Loucy (cell line): ENCODE measurements at regions not wholly inside any gene's neighbourhood (a gene's known extent, or its start where the extent isn't known, plus 50 kb on each side); places are given as distances from the start of the nearest gene placed in this dataset.

Experiments used
- H2AFZ ChIP-seq: fragments of 200-600 bp; sonication (generic); 2 replicates; pipeline ENCODE4 v1.6.0; 2016; ENCODE audit warnings: antibody characterized with exemption, mild to moderate bottlenecking, low read length, moderate library complexity
- H3F3A ChIP-seq: fragments of 200-600 bp; 2 replicates; pipeline ENCODE4 v1.6.0; 2016; ENCODE audit warnings: antibody characterized with exemption, low read depth, mild to moderate bottlenecking
- H3K27me3 ChIP-seq: fragments of 200-600 bp; sonication (generic); 2 replicates; pipeline ENCODE4 v1.6.1; 2014; ENCODE audit warnings: low read length, mild to moderate bottlenecking; ENCODE audit not compliant: insufficient read depth, poor library complexity, severe bottlenecking
- H3K36me3 ChIP-seq: fragments of 200-600 bp; sonication (generic); 2 replicates; pipeline ENCODE4 v1.6.1; 2016; ENCODE audit warnings: low read length; ENCODE audit not compliant: insufficient read depth
- H3K4me1 ChIP-seq: fragments of 200-600 bp; sonication (generic); 2 replicates; pipeline ENCODE4 v1.5.1; 2014; ENCODE audit warnings: low read length, mild to moderate bottlenecking; ENCODE audit not compliant: insufficient read depth, poor library complexity, severe bottlenecking
- H3K4me2 ChIP-seq: fragments of 200-600 bp; sonication (generic); 2 replicates; pipeline ENCODE4 v1.6.0; 2014; ENCODE audit warnings: antibody characterized with exemption, low read length, low read depth, mild to moderate bottlenecking; ENCODE audit not compliant: poor library complexity, severe bottlenecking
- H3K4me3 ChIP-seq: fragments of 200-600 bp; sonication (generic); 2 replicates; pipeline ENCODE4 v1.5.1; 2014; ENCODE audit warnings: low read length, mild to moderate bottlenecking, mixed read lengths; ENCODE audit not compliant: poor library complexity, severe bottlenecking
- H3K79me2 ChIP-seq: fragments of 200-600 bp; sonication (generic); 2 replicates; pipeline ENCODE4 v1.6.1; 2014; ENCODE audit warnings: low read length; ENCODE audit not compliant: insufficient read depth
- H3K9ac ChIP-seq: fragments of 200-600 bp; sonication (generic); 2 replicates; pipeline ENCODE4 v1.6.0; 2014; ENCODE audit warnings: mild to moderate bottlenecking, low read depth, low read length, moderate library complexity; ENCODE audit not compliant: poor library complexity, severe bottlenecking
- H3K9me2 ChIP-seq: fragments of 200-600 bp; sonication (generic); replicated peaks from 2 replicates; pipeline ENCODE4 v1.6.1; 2016; ENCODE audit warnings: low read depth, low read length, mixed read lengths
- H3K9me3 ChIP-seq: fragments of 200-600 bp; sonication (generic); 2 replicates; pipeline ENCODE4 v1.6.1; 2014; ENCODE audit warnings: mild to moderate bottlenecking, antibody characterized with exemption, low read length, low read depth; ENCODE audit not compliant: insufficient read depth
- H4K20me1 ChIP-seq: fragments of 200-600 bp; sonication (generic); 2 replicates; pipeline ENCODE4 v1.6.0; 2014; ENCODE audit warnings: antibody characterized with exemption, low read length, mild to moderate bottlenecking; ENCODE audit not compliant: insufficient read depth, poor library complexity, severe bottlenecking
- CTCF ChIP-seq: fragments of 200-600 bp; sonication (generic); conservative IDR thresholded peaks from 2 replicates; pipeline ENCODE4 v1.5.1; 2014; ENCODE audit warnings: mild to moderate bottlenecking, antibody characterized with exemption, low read length
- EZH2phosphoT487 ChIP-seq: fragments of 200-600 bp; IDR thresholded peaks from 2 replicates; pipeline ENCODE4 v1.6.1; 2018; ENCODE audit warnings: antibody characterized with exemption, mild to moderate bottlenecking, moderate library complexity, borderline replicate concordance

- Histone ChIP-seq H4K20me1 (no peaks in the 10 kb centered on the region), H2AFZ (no peak overlapping the region), H3K9ac (no peak overlapping the region), H3K9me2 (no peaks in the 10 kb centered on the region), H3K79me2 (no peaks in the 10 kb centered on the region), H3K27me3 (no peaks in the 10 kb centered on the region), H3K4me1 (no peaks in the 10 kb centered on the region), H3K9me3 (no peaks in the 10 kb centered on the region), H3K4me2 (no peak overlapping the region), H3F3A (no peaks in the 10 kb centered on the region), H3K4me3 (no peak overlapping the region), H3K36me3 (no peaks in the 10 kb centered on the region)
- TF ChIP-seq CTCF (no peak), EZH2phosphoT487 (no peak)
These were observed 100.9 kb upstream of the CCN2 start for GRCh38 chr6:132052096-132052495.

- H3K9me2 ChIP-seq: no peaks in the 10 kb centered on the region
- H3F3A ChIP-seq: no peaks in the 10 kb centered on the region
- H2AFZ ChIP-seq: no peak overlapping the region
- no peaks in the 10 kb centered on the region for H4K20me1 ChIP-seq
- H3K36me3 ChIP-seq: no peaks in the 10 kb centered on the region
- H3K9me3 ChIP-seq: no peaks in the 10 kb centered on the region
- no peak overlapping the region for H3K4me2 ChIP-seq
- no peaks in the 10 kb centered on the region for H3K79me2 ChIP-seq
- H3K27me3 ChIP-seq: no peaks in the 10 kb centered on the region
- H3K4me3 ChIP-seq: no peak overlapping the region
- peaks cover 8% of the 10 kb centered on the region for H3K4me1 ChIP-seq
- no peak overlapping the region for H3K9ac ChIP-seq
- TF ChIP-seq EZH2phosphoT487: no peak
These were observed 94.7 kb upstream of the CCN2 start for GRCh38 chr6:132045877-132046276.

GRCh38 chr6:132043148-132043547 is 92.0 kb upstream of the CCN2 start:
- Histone ChIP-seq H3K4me2 (no peak overlapping the region), H2AFZ (no peak overlapping the region), H3K36me3 (no peaks in the 10 kb centered on the region), H3K4me3 (no peak overlapping the region), H3K9me3 (no peaks in the 10 kb centered on the region), H3K9ac (no peak overlapping the region), H4K20me1 (no peaks in the 10 kb centered on the region), H3K27me3 (no peaks in the 10 kb centered on the region), H3K79me2 (no peaks in the 10 kb centered on the region), H3F3A (no peaks in the 10 kb centered on the region), H3K4me1 (peaks cover 8% of the 10 kb centered on the region), H3K9me2 (no peaks in the 10 kb centered on the region)
- no peak for TF ChIP-seq EZH2phosphoT487
- no peak for TF ChIP-seq CTCF

GRCh38 chr6:132041706-132042105 is 90.5 kb upstream of the CCN2 start:
- no peak overlapping the region for H3K4me2 ChIP-seq
- no peaks in the 10 kb centered on the region for H3K27me3 ChIP-seq
- H3K36me3 ChIP-seq: no peaks in the 10 kb centered on the region
- no peak overlapping the region for H3K9ac ChIP-seq
- peaks cover 6% of the 10 kb centered on the region for H3K4me1 ChIP-seq
- H3K79me2 ChIP-seq: no peaks in the 10 kb centered on the region
- H3K9me2 ChIP-seq: no peaks in the 10 kb centered on the region
- H4K20me1 ChIP-seq: no peaks in the 10 kb centered on the region
- H3K4me3 ChIP-seq: no peak overlapping the region
- no peaks in the 10 kb centered on the region for H3K9me3 ChIP-seq
- TF ChIP-seq CTCF (no peak), EZH2phosphoT487 (no peak)
- H3F3A ChIP-seq: no peaks in the 10 kb centered on the region
- H2AFZ ChIP-seq: no peak overlapping the region
